Jurkat, Clone E6-1 (cell line): ENCODE measurements at regions not wholly inside any gene's neighbourhood (a gene's known extent, or its start where the extent isn't known, plus 50 kb on each side); places are given as distances from the start of the nearest gene placed in this dataset.
A peak's percentile ranks its signal among the peaks of the same experiment; 100 is the strongest.

Experiments
- DNase-seq: peaks from one replicate; pipeline ENCODE4 v3.0.0-alpha.2; 2011; ENCODE audit warnings: low read depth, low spot score
- H3K4me3 ChIP-seq: 2 replicates; pipeline ENCODE4 v1.5.1; 2011; ENCODE audit warnings: mild to moderate bottlenecking, low read length, control low read depth, moderate library complexity

DNA sequence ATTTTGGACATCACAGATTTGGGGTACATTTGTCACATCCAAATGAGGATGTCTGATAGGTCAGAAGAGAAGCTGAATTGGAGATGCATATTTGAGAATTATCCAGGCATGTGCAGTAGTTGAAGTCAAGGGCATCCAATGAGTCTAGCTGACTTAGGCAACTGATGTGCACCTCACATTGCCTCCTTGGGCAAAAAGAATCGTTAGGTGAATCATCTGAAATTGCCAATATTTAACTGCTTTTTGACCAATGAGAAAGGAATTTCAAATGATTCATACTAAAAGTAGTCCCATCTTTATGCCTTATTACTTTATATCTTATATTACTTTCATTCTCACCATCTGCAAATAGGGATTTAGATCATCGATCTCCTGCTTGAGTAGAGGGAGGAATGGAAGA lies 117.7 kb downstream of the CD47 start:
- H3K4me3 ChIP-seq: no peak overlapping the region
- DNase-seq: no peak

DNA sequence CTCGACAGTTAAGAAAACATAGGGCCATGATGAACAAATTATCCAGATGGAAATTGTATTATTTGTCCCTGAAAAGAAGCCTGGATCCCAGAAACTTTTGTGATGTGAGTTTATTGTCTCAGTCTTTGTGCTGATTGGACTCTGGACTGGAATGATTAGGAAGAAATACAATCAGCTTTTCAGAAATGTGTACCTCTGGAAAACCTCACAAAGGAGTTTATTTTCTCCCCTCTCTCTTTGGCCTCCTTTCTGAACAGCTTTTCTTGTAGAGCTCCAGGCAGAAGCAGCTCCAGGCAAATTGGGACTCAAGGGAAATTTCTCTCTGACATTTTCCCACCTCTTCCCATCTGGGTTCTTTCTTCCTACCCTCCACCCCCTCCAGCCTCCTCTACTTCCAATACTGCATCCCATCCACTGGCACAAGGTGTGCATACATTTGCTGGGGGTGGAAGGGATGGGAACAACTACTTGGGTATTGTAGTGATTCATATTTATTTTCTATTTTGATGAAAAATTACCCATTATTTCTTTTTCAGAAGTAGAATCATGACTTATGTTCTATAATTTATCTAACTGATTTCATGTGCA lies 119.7 kb downstream of the CD47 start:
- DNase-seq: no peak
- H3K4me3 ChIP-seq: no peak overlapping the region

DNA sequence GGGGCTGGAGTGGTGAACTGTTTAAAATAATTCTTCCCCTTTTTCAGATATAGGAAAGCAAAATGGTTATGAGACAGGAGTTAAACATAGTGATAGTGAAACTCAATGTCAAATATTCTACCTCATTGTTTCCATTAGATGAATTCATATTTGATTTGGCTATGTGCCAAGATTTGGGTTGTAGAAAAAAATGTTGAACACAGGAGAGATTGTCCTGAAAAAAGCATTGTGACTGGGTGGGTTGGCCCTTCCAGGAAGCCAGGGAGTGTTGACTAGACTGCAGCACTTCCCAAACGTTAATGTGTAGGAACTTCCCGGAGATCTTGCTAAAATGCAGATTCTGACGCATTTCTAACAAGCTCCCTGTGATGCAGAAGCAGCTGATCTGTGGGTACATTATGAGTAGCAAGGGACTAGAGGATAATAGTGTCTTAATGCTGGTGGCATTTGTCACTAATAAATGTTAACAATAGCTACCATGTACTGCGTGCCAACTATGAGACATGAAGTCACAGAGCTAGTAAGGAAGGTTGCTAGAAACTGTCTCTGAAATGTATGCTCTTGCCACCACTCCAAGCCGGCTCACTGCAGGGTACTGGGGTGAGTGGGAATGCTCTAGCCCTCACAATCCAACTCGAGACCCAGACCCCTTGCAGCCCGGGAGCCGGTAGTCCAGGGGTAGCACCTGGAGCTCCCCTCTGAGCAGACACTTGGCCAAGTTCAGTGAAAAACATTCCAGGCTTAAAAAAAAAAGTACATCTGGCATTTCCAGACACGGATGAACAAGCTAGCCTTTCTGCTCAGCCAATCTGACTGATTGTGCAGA lies 120.6 kb downstream of the CD47 start:
- no peak for DNase-seq

DNA sequence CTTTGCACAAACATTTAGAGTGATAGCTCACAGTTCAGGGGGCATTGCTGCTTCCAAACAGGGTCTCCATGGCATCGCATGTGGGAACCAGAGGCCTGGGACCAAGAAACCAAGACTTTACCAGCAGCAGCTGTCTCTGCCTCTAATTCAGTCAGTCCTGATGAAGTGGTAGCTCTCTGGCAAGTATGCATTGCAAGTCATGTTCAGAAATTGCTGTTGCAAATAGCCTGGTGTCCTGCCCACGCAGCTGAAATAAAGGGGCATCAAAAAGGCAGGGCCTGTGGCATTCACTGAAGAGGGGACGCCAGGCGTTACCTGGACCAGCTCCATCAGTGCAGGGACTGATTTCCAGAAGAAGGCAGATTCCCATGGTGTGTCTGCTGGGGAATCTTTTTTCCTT lies 121.3 kb downstream of the CD47 start:
- no peak overlapping the region for H3K4me3 ChIP-seq
- DNase-seq: no peak

More for the DNA sequence above, 120.6 kb downstream of the CD47 start:
- H3K4me3 ChIP-seq: no peak overlapping the region

DNA sequence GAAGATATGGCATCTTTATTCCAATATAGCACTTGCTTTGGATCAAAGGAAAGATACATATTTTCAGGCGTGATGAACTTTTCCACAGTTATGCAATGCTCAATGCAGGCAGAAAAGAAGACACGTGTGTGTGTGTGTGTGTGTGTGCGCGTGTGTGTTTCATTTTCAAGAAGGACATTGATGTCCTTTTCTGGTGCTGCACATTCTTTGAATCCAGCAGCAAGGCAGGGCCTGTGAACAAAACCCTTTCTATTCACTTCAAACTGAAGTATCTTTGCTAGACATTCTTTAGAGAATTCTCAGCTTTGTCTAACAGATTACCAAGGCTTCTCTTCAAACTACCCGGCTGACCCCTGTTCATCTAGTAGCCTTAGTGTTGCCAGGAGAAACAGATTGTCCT lies 124.6 kb downstream of the CD47 start:
- no peak overlapping the region for H3K4me3 ChIP-seq

DNA sequence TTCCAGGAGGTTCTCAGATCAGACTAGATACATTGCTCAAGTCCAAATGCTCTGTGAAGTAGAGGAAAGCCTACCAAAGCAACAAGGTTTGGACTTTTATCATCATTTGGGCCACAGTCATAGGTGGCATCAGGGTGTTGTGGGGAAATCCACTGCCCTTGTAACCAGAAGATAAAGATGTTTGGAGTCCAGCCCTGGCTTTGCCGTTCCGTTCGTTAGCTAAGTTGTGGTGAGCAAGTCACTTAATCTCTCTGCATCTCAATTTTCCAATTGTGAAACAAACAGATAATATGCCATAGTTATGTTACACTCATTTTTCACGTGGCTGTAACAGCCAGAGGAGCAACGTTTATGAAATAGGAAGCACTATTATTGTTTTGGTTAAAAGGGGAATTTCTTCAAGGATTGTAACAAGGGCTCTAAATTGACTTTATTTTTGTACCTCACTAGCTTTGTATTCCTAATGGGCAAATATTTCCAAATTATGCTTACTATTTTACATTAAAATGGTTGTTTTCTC lies 125.6 kb downstream of the CD47 start:
- no peak overlapping the region for H3K4me3 ChIP-seq
- no peak for DNase-seq

More for the DNA sequence above, 124.6 kb downstream of the CD47 start:
- DNase-seq: no peak

DNA sequence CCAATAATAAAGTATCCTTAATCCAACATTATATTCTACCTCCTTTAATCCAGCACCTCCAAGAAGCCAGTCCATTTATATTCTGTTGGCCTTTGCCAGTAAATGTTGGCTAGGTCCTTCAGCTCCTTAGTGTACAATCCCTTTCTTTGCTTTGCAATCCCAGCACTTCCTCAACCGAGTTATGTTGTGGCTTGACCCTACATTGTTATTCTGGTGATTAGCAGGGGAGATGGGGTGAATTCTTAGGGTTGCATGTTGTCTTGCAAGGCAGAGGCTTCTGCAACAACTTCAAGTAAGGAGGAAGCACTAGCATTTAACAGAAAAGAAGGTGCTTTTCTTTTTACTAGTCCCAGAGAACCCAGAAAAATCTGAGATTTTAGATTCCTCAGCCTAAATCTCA lies 127.2 kb downstream of the CD47 start:
- no peak overlapping the region for H3K4me3 ChIP-seq
- DNase-seq: no peak

DNA sequence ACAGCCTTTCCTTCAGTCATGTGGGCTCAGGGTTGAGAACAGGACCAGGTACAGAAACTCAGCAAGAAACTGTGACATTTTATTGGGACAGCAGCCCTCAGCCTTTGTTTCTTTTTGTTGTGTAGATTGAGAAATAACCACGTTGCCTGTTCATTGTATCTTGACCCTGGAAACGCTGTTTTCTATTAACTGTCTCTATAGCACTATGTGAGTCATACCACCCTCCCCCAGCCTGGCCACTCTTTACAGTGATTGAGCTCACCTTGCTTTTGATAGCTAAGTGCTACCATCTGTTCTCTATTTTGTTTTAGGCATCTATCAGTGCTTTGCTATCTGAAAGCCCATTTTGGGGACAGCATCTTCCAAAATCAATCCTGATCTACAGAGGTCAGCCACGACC lies 127.9 kb downstream of the CD47 start:
- DNase-seq: no peak

DNA sequence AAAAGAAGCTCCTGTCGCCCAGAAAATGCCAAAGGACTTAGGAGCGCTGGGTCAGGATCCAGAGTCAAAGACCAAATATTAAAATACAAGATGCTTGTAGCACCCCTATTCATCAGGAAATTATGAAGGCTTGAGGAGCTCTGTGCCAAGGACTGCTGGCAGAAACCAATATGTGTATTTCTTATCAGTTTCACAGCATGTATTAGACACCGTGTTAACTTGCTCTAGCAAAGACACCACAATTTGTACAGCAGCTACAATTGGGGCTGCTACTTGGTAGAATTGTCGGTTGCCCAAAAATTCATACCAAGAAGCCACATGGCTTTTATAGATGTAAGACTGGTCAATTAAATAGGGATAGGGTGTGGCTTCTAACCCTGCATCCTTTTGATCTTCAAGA lies 128.8 kb downstream of the CD47 start:
- no peak for DNase-seq
- H3K4me3 ChIP-seq: no peak overlapping the region

More for the DNA sequence above, 127.9 kb downstream of the CD47 start:
- H3K4me3 ChIP-seq: no peak overlapping the region

DNA sequence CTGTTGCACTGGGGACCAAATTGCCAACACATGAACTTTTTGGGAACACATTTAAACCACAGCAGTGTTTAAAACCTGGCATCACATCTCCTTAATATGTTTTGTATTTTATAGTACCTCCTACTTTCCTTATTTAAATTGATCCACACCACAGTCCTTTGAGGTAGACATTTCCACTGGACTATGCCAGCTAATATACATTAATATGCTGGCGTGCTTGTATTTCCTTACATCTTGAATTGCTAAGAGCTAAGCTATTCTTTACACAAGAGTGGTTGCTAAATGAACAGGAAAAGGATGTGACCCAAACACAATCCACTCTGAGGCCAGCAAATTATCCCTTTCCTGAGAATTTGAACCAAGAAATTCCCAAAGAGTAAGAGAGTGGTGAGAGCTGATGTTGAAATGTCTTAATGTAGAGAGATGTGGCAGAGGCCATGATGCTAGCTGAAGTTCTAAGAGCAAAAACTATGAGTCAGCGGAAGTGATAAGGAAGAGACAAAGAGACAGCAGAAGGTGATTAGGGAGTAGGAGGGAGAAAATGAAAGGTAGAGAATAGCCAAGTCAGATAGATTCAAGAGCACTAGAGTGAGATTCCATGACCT lies 131.2 kb downstream of the CD47 start:
- H3K4me3 ChIP-seq: no peak overlapping the region
- no peak for DNase-seq

DNA sequence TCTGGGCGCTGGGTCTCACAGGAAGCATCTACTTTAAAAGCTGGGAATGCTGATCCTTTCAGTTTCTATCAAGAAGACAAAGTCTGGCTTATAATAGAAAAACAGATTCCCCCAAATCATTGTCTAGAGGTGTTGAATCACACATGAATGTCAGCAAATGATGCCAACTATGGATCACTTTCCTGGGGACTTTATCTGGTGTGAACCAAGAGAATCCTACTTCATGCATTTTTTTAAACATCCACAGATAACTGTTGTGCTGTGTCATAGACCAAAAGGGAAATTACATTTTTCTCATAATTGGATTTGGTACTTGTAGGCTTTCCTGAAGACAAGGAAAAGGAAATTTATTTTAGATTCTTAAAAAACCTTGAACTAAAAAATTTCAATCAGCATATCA lies 132.7 kb downstream of the CD47 start:
- no peak for DNase-seq
- no peak overlapping the region for H3K4me3 ChIP-seq

DNA sequence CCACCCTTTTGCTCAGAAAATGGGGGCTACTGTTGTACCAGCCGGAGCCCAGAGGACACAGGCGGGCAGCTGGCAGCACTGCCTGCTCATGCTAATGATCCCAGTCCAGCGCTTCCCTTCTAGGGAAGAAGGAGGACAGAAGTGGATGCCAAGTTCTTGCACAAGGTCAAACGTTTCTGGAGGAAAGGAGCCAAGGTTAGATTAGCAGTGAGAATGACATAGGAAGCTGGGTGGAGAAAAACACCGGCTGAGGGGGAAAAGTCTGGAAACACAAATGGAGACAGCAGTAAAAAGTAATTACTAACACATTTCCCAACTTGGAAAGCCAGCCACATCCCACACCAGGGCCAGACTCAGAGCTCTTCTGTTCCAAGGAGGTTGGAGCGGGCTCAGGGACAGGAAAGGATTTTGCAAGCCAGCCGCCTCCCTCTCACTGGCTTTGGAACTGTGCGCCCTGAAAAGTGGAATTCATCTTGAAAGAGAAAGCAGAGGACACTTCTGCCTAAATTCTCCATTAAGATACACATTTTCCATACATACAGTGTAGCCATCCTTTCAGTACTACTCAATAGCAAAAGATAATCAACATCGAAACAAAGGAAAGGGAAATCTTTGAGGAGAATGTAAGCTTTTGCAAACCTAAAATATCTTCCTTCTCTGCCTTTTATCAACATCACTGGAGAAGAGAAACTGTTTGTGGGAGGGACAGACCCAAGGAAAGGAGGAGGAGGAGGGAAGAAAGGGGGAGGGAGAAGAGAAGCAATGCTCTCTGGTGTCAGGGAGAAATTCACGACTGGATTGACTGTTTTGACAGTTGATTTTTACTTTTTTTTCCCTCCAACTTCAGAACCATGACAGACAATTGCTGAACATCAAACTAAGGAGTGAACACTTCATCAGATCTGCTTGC lies 133.6 kb downstream of the CD47 start:
- no peak for DNase-seq
- no peak overlapping the region for H3K4me3 ChIP-seq

DNA sequence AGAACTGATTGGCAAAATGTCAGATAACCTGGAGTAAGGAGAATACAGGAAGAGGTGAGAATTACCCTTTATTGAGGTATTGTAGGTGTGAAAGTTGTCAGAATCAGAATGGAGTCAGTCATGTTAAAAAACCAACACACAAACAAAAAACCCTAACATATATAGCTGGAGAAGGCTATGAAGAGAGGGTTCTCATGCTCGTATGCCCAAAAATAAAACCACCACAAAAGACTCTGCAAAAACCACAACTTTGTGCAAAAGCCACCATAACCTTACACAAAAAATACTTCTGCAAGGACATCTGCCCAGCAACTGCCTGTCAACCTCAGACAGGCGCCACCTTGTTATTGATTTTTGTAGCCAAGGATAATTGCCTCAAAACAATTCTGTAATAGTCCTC lies 136.0 kb downstream of the CD47 start:
- peak; percentile 59 for DNase-seq

DNA sequence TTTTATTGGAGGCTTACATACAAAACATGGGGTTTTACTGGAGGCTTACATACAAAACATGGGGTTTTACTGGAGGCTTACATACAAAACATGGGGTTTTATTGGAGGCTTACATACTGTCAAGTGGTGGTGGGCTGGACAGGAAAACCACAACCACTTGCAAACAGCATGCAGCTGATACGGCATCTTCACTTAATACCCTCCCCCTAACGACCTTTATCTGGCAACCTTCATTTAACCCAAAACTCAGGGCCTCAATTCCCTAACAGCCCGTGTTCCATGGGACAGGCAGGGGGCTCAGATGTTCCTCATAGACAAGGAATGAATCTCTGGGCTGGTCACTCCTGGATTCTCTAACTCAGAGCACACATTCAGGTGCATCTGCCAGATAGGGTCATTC lies 137.1 kb downstream of the CD47 start:
- no peak overlapping the region for H3K4me3 ChIP-seq
- DNase-seq: no peak

More for the DNA sequence above, 136.0 kb downstream of the CD47 start:
- no peak overlapping the region for H3K4me3 ChIP-seq

DNA sequence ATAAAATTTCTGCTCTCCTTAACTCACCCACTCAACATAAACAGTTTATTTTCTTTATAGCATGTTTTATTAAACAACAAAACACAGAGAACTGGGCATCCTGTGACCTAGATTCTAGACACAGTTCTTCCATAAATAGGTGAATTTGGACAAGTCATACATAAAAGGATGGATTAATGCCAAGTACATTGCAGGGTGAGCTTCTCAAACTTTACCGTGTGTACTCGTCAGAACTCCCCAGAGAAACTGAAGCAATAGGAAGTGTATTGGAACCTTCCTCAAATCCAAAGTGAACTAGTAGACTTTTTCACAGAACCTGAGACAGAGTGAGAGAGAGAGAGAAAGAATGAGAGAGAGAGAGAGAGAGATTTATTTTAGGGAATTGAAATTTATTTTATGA lies 139.7 kb downstream of the CD47 start:
- no peak for DNase-seq
- no peak overlapping the region for H3K4me3 ChIP-seq

DNA sequence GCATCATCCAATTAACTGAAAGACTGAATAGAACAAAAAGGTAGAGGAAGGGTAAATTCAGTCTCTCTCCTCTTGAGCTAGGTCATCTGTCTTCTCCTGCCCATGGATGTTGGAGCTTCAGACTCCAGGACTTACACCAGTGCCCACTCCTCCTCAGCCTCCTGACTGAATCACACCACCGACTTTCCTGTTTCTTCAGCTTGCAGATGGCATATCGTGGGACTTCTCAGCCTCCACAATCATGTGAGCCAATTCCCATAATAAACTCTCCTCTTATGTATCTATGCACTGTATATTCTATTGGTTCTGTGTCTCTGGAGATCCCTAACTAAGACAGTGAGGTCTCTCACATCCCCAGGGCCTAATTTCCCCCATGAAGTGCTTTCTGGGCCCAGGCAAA lies 140.4 kb downstream of the CD47 start:
- no peak overlapping the region for H3K4me3 ChIP-seq
- DNase-seq: no peak

DNA sequence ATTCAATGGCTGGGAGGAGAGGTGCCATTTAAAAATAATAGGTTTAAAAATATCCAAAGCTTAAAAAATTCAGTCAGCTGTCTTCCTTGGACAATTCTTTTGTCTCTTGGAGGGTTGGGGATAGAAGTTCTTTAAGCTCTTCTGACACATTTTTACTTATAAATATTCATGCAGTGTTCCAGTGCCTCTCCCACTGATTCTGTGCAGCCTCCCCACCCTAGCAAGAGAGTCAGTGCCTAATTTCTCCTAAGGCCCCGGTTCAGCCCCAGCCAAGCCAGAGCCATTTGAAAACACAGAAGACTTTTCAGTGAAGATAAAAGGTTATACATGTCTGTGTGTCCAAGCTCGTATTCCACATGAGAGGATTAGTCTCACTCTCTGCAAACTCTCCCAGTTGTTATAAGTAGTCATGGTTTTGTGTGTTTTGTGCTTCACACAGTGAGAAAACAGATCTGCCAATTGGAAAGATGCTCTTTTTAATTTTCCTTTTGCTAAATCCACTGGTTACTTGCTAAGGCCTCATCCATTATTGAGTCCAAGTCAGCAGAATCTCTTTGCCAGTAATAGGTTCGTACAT lies 141.3 kb downstream of the CD47 start:
- H3K4me3 ChIP-seq: no peak overlapping the region
- no peak for DNase-seq

DNA sequence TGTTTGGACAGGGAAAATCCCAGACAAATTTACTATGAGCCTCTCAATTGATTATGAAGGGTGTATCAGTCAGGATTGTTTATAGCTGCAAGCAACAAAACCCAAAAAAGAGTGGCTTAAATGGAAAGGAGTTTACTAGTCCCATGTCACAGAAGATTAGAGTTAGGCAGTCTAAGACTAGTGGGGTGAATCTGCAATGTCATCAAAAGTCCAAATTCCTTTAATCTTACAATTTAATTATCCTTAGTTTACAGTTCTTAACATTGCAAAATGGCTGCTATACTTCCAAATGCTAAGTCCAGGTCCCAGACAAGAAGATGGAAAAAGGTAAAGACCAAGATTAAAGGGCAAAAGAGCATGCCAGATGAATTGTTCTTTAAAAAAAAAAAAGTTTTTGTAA lies 143.6 kb downstream of the CD47 start:
- H3K4me3 ChIP-seq: no peak overlapping the region
- no peak for DNase-seq

DNA sequence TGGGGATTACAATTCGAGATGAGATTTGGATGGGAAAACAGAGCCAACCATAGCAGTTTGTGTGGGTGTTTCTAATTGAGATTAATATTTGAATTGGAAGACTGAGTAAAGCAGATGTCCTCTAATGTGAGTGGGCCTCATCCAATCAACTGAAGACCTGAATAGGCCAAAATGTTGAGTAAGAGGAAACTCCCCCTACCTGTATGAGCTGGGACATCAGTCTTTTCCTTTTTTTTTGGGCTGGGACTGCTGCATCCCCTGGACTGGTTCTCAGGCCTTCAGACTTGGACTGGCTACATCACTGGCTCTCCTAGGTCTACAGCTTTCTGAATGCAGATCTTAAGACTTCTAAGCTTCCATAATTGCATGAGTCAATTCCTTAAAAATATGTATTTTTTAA lies 144.1 kb downstream of the CD47 start:
- DNase-seq: no peak
- no peak overlapping the region for H3K4me3 ChIP-seq
